HEK293 (cell line): ENCODE measurements at regions not wholly inside any gene's neighbourhood (a gene's known extent, or its start where the extent isn't known, plus 50 kb on each side); places are given as distances from the start of the nearest gene placed in this dataset.

Experiments
- CTCF ChIP-seq: fragments of 450-650 bp; formaldehyde crosslinking; IDR thresholded peaks from 2 replicates; pipeline ENCODE4 v1.5.1; 2016; ENCODE audit warnings: missing biosample characterization, missing genetic modification characterization
- ZFP41 ChIP-seq: fragments of 450-650 bp; formaldehyde crosslinking; IDR thresholded peaks from 2 replicates; pipeline ENCODE4 v1.5.1; 2016; ENCODE audit warnings: missing biosample characterization, missing genetic modification characterization, borderline replicate concordance
- ZNF621 ChIP-seq: fragments of 450-650 bp; formaldehyde crosslinking; IDR thresholded peaks from 2 replicates; pipeline ENCODE4 v1.5.1; 2017; ENCODE audit warnings: missing biosample characterization, missing genetic modification characterization

DNA sequence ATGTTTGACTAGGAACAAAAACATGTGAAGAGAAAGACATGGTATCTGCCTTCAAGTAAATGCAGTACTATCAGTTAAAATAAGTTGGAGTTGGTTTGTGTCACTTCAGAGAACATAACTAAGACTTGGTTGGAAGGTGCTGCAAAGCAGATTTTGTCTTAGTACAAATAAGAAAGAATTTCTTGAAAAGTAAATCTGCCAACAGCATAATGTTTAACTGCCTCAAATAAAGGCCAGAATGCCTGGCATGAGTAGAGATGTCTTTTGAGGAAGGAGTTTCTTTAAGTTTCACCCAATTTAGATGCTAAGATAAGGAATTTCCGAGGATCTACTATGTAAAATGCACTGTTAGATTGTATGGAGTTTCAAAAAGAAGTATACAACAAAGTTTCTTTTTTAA is 409.7 kb downstream of the PIK3C3 start:
- no peak for TF ChIP-seq ZNF621 (tag by site-specific recombination)
- no peak for TF ChIP-seq ZFP41
- TF ChIP-seq CTCF (tag by site-specific recombination), result no peak
